Nephron progenitor cell (in vitro differentiated cells): ENCODE measurements at regions not wholly inside any gene's neighbourhood (a gene's known extent, or its start where the extent isn't known, plus 50 kb on each side); places are given as distances from the start of the nearest gene placed in this dataset.

Experiments
- DNase-seq: peaks from one replicate; pipeline ENCODE4 v3.0.0; 2021
- H3K27ac Mint-ChIP-seq: 2 replicates; pipeline ENCODE4 v1.8.0; 2021; ENCODE audit warnings: mild to moderate bottlenecking, moderate library complexity, mixed read lengths
- H3K27me3 Mint-ChIP-seq: 2 replicates; pipeline ENCODE4 v1.8.0; 2021; ENCODE audit warnings: mild to moderate bottlenecking, low read depth, mixed read lengths; ENCODE audit not compliant: poor library complexity
- H3K36me3 Mint-ChIP-seq: 2 replicates; pipeline ENCODE4 v1.8.0; 2021; ENCODE audit warnings: low read depth, mixed read lengths
- H3K4me1 Mint-ChIP-seq: 2 replicates; pipeline ENCODE4 v1.8.0; 2021; ENCODE audit warnings: mixed read lengths
- H3K4me3 Mint-ChIP-seq: 2 replicates; pipeline ENCODE4 v1.8.0; 2021; ENCODE audit warnings: mild to moderate bottlenecking, moderate library complexity, mixed read lengths
- H3K9me3 Mint-ChIP-seq: 2 replicates; pipeline ENCODE4 v1.8.0; 2021; ENCODE audit warnings: mild to moderate bottlenecking, moderate library complexity, mixed read lengths
- CTCF ChIP-seq: fragments of 200-600 bp; sonication (generic); IDR thresholded peaks from 2 replicates; pipeline ENCODE4 v1.5.0; 2021; ENCODE audit warnings: antibody characterized with exemption

- Mint-ChIP-seq H3K9me3 (no peaks in the 10 kb centered on the region), H3K4me1 (no peaks in the 10 kb centered on the region), H3K4me3 (no peak overlapping the region), H3K27ac (no peak overlapping the region), H3K27me3 (peaks cover 6% of the 10 kb centered on the region), H3K36me3 (no peaks in the 10 kb centered on the region)
- no peak for TF ChIP-seq CTCF
- no peak for DNase-seq
Observed at GRCh38 chr7:12092499-12093130, 118.5 kb upstream of the TMEM106B start.

GRCh38 chr7:12093365-12093764 lies 117.7 kb upstream of the TMEM106B start:
- Mint-ChIP-seq H3K4me3 (no peak overlapping the region), H3K9me3 (no peaks in the 10 kb centered on the region), H3K27ac (no peak overlapping the region), H3K36me3 (no peaks in the 10 kb centered on the region), H3K27me3 (peaks cover 6% of the 10 kb centered on the region), H3K4me1 (no peaks in the 10 kb centered on the region)
- DNase-seq = no peak
- no peak for TF ChIP-seq CTCF

GRCh38 chr7:12094365-12094921 lies 116.7 kb upstream of the TMEM106B start:
- H3K4me3 Mint-ChIP-seq = no peak overlapping the region
- H3K36me3 Mint-ChIP-seq = no peaks in the 10 kb centered on the region
- no peak for TF ChIP-seq CTCF
- peaks cover 6% of the 10 kb centered on the region for H3K27me3 Mint-ChIP-seq
- DNase-seq = no peak
- H3K27ac Mint-ChIP-seq = no peak overlapping the region
- H3K9me3 Mint-ChIP-seq = peaks cover 4% of the 10 kb centered on the region
- H3K4me1 Mint-ChIP-seq = no peaks in the 10 kb centered on the region

- Mint-ChIP-seq H3K9me3 (peaks cover 20% of the 10 kb centered on the region), H3K27ac (peak overlapping the region; percentile 91)
- peak; percentile 10 for DNase-seq
Observed at GRCh38 chr7:12102126-12102525, 109.0 kb upstream of the TMEM106B start.

GRCh38 chr7:12102527-12102926 lies 108.6 kb upstream of the TMEM106B start:
- Mint-ChIP-seq H3K4me3 (no peak overlapping the region), H3K27ac (peak overlapping the region; percentile 91), H3K9me3 (peaks cover 20% of the 10 kb centered on the region), H3K27me3 (no peaks in the 10 kb centered on the region), H3K4me1 (peaks cover 21% of the 10 kb centered on the region), H3K36me3 (peaks cover 5% of the 10 kb centered on the region)
- TF ChIP-seq CTCF = no peak
- DNase-seq = no peak

More at GRCh38 chr7:12102126-12102525, 109.0 kb upstream of the TMEM106B start:
- Mint-ChIP-seq H3K36me3 (peaks cover 5% of the 10 kb centered on the region), H3K4me3 (no peak overlapping the region), H3K27me3 (no peaks in the 10 kb centered on the region), H3K4me1 (peaks cover 17% of the 10 kb centered on the region)
- no peak for TF ChIP-seq CTCF

- no peak for TF ChIP-seq CTCF
- no peak for DNase-seq
- Mint-ChIP-seq H3K36me3 (peaks cover 5% of the 10 kb centered on the region), H3K4me3 (no peak overlapping the region), H3K27me3 (no peaks in the 10 kb centered on the region), H3K27ac (no peak overlapping the region), H3K4me1 (peaks cover 29% of the 10 kb centered on the region), H3K9me3 (peaks cover 20% of the 10 kb centered on the region)
Observed at GRCh38 chr7:12103948-12104347, 107.1 kb upstream of the TMEM106B start.
